Large intestine (tissue), 3 donors: ENCODE measurements at regions not wholly inside any gene's neighbourhood (a gene's known extent, or its start where the extent isn't known, plus 50 kb on each side); places are given as distances from the start of the nearest gene placed in this dataset.

Source experiments
- DNase-seq, 2 donors: peaks; one replicate each; pipeline versions ENCODE4 v3.0.0 to v3.0.0-alpha.2; 2013
- H3K27ac ChIP-seq: one replicate; pipeline ENCODE4 v1.5.1; 2013; ENCODE audit warnings: low read length
- H3K27me3 ChIP-seq: 2 replicates; pipeline ENCODE4 v1.6.1; 2013; ENCODE audit warnings: low read length; ENCODE audit not compliant: control insufficient read depth, insufficient read depth
- H3K36me3 ChIP-seq: 2 replicates; pipeline ENCODE4 v1.6.1; 2013; ENCODE audit warnings: low read length; ENCODE audit not compliant: control insufficient read depth, insufficient read depth
- H3K4me1 ChIP-seq: one replicate; pipeline ENCODE4 v1.6.1; 2013; ENCODE audit warnings: low read length; ENCODE audit not compliant: control insufficient read depth, insufficient read depth
- H3K4me3 ChIP-seq: one replicate; pipeline ENCODE4 v1.5.1; 2013; ENCODE audit warnings: low read length
- H3K9me3 ChIP-seq: one replicate; pipeline ENCODE4 v1.6.1; 2013; ENCODE audit warnings: mild to moderate bottlenecking, low read depth, low read length, moderate library complexity; ENCODE audit not compliant: control insufficient read depth
- WGBS: methylation state at CpG from one replicate; pipeline ENCODE4 v1.1.5; 2013; ENCODE audit warnings: low lambda C conversion rate; ENCODE audit not compliant: insufficient coverage; 5-methylcytosine and 5-hydroxymethylcytosine counted together

GRCh38 chr1:59164371-59164770 lies 132.5 kb upstream of the FGGY start:
- WGBS, result no CpG with 5 or more reads among the region's 3 CpGs
- Histone ChIP-seq H3K27ac (no peak overlapping the region), H3K9me3 (no peaks in the 10 kb centered on the region), H3K4me1 (no peaks in the 10 kb centered on the region), H3K36me3 (no peaks in the 10 kb centered on the region), H3K27me3 (no peaks in the 10 kb centered on the region), H3K4me3 (no peak overlapping the region)
- DNase-seq, result no peak

- no peaks in the 10 kb centered on the region for H3K4me1 ChIP-seq
- no peak overlapping the region for H3K27ac ChIP-seq
- no peak overlapping the region for H3K4me3 ChIP-seq
- H3K27me3 ChIP-seq, result no peaks in the 10 kb centered on the region
- 71% methylated on average over 1 of the region's 2 CpGs for WGBS
- no peak for DNase-seq
- H3K36me3 ChIP-seq, result no peaks in the 10 kb centered on the region
- H3K9me3 ChIP-seq, result no peaks in the 10 kb centered on the region
Observed at GRCh38 chr1:59165353-59165752, 131.5 kb upstream of the FGGY start.

GRCh38 chr1:59169703-59170102 lies 127.2 kb upstream of the FGGY start:
- Histone ChIP-seq H3K9me3 (no peaks in the 10 kb centered on the region), H3K27me3 (no peaks in the 10 kb centered on the region), H3K4me1 (no peaks in the 10 kb centered on the region), H3K36me3 (no peaks in the 10 kb centered on the region), H3K27ac (no peak overlapping the region), H3K4me3 (no peak overlapping the region)
- whole genome bisulfite sequencing, result no CpG with 5 or more reads among the region's 1 CpG
- no peak for DNase-seq

GRCh38 chr1:59170659-59171058 lies 126.2 kb upstream of the FGGY start:
- no CpG with 5 or more reads among the region's 3 CpGs for WGBS
- Histone ChIP-seq H3K36me3 (no peaks in the 10 kb centered on the region), H3K4me1 (no peaks in the 10 kb centered on the region), H3K27me3 (no peaks in the 10 kb centered on the region), H3K9me3 (no peaks in the 10 kb centered on the region), H3K27ac (no peak overlapping the region), H3K4me3 (no peak overlapping the region)
- no peak for DNase-seq

GRCh38 chr1:59171788-59172187 lies 125.1 kb upstream of the FGGY start:
- no peaks in the 10 kb centered on the region for H3K36me3 ChIP-seq
- H3K4me3 ChIP-seq, result no peak overlapping the region
- no peaks in the 10 kb centered on the region for H3K27me3 ChIP-seq
- H3K9me3 ChIP-seq, result no peaks in the 10 kb centered on the region
- no peaks in the 10 kb centered on the region for H3K4me1 ChIP-seq
- no peak overlapping the region for H3K27ac ChIP-seq
- WGBS, result no CpG with 5 or more reads among the region's 4 CpGs
- no peak for DNase-seq

- Histone ChIP-seq H3K27me3 (no peaks in the 10 kb centered on the region), H3K27ac (no peak overlapping the region), H3K9me3 (no peaks in the 10 kb centered on the region), H3K4me1 (no peaks in the 10 kb centered on the region), H3K36me3 (no peaks in the 10 kb centered on the region), H3K4me3 (no peak overlapping the region)
- no peak for DNase-seq
- WGBS, result no CpG with 5 or more reads among the region's 1 CpG
Observed at GRCh38 chr1:59172693-59173092, 124.2 kb upstream of the FGGY start.

GRCh38 chr1:59173721-59174120 lies 123.2 kb upstream of the FGGY start:
- Histone ChIP-seq H3K27me3 (no peaks in the 10 kb centered on the region), H3K27ac (no peak overlapping the region), H3K9me3 (no peaks in the 10 kb centered on the region), H3K36me3 (no peaks in the 10 kb centered on the region), H3K4me1 (no peaks in the 10 kb centered on the region), H3K4me3 (no peak overlapping the region)
- no peak for DNase-seq
- WGBS, result no CpG with 5 or more reads among the region's 1 CpG

GRCh38 chr1:59176471-59176870 lies 120.4 kb upstream of the FGGY start:
- no peaks in the 10 kb centered on the region for H3K36me3 ChIP-seq
- H3K4me1 ChIP-seq, result no peaks in the 10 kb centered on the region
- H3K4me3 ChIP-seq, result no peak overlapping the region
- no peaks in the 10 kb centered on the region for H3K27me3 ChIP-seq
- H3K27ac ChIP-seq, result no peak overlapping the region
- no peak for DNase-seq
- no peaks in the 10 kb centered on the region for H3K9me3 ChIP-seq
- WGBS, result 83% methylated on average over 1 of the region's 3 CpGs

GRCh38 chr1:59177756-59178155 lies 119.1 kb upstream of the FGGY start:
- no CpG with 5 or more reads among the region's 2 CpGs for WGBS
- Histone ChIP-seq H3K4me1 (no peaks in the 10 kb centered on the region), H3K4me3 (no peak overlapping the region), H3K9me3 (no peaks in the 10 kb centered on the region), H3K27me3 (no peaks in the 10 kb centered on the region), H3K27ac (no peak overlapping the region), H3K36me3 (no peaks in the 10 kb centered on the region)
- no peak for DNase-seq

- Histone ChIP-seq H3K27me3 (no peaks in the 10 kb centered on the region), H3K4me3 (no peak overlapping the region), H3K27ac (no peak overlapping the region), H3K4me1 (no peaks in the 10 kb centered on the region), H3K36me3 (no peaks in the 10 kb centered on the region), H3K9me3 (no peaks in the 10 kb centered on the region)
- no CpG with 5 or more reads among the region's 4 CpGs for WGBS
- no peak for DNase-seq
Observed at GRCh38 chr1:59178339-59179187, 118.3 kb upstream of the FGGY start.

- DNase-seq, result no peak
- Histone ChIP-seq H3K27ac (no peak overlapping the region), H3K9me3 (no peaks in the 10 kb centered on the region), H3K4me1 (peaks cover 3% of the 10 kb centered on the region), H3K27me3 (no peaks in the 10 kb centered on the region), H3K36me3 (no peaks in the 10 kb centered on the region), H3K4me3 (no peak overlapping the region)
- whole genome bisulfite sequencing, result no CpG with 5 or more reads among the region's 1 CpG
Observed at GRCh38 chr1:59179673-59180072, 117.2 kb upstream of the FGGY start.
